ENCODE measurements at regions not wholly inside any gene's neighbourhood (a gene's known extent, or its start where the extent isn't known, plus 50 kb on each side); places are given as distances from the start of the nearest gene placed in this dataset.

DNA sequence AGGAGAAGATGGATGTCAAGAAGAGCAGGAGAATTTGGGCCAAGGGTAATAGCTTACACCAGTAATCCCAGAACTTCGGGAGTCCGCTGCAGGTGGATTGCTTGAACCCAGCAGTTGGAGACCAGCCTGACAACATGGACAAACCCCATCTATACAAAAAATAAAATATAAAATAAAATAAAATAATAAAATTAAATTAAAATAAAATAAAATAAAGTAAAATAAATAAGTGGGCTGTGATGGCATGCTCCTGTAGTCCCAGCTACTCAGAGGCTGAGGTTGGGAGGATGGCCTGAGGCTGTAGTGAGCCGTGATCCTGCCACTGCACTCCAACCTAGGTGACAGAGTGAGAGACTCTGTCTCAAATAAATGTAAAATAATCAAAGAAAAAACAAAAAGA, 1946.7 kb downstream of the MRPL39 start:
- TF ChIP-seq, protein P1, sequence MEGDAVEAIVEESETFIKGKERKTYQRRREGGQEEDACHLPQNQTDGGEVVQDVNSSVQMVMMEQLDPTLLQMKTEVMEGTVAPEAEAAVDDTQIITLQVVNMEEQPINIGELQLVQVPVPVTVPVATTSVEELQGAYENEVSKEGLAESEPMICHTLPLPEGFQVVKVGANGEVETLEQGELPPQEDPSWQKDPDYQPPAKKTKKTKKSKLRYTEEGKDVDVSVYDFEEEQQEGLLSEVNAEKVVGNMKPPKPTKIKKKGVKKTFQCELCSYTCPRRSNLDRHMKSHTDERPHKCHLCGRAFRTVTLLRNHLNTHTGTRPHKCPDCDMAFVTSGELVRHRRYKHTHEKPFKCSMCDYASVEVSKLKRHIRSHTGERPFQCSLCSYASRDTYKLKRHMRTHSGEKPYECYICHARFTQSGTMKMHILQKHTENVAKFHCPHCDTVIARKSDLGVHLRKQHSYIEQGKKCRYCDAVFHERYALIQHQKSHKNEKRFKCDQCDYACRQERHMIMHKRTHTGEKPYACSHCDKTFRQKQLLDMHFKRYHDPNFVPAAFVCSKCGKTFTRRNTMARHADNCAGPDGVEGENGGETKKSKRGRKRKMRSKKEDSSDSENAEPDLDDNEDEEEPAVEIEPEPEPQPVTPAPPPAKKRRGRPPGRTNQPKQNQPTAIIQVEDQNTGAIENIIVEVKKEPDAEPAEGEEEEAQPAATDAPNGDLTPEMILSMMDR (conservative IDR thresholded peaks at IDR 0.05; ENCODE audit: low read depth, low read length) = no peak
- Histone ChIP-seq H4K20me1 (ENCODE audit: insufficient read depth) (no peaks in the 10 kb centered on the region), H3K27ac (no peak overlapping the region), H3K9ac (no peak overlapping the region), H2AFZ (ENCODE audit: low read depth) (no peak overlapping the region), H3K27me3 (ENCODE audit: insufficient read depth, low read depth) (no peaks in the 10 kb centered on the region), H3K4me1 (ENCODE audit: low read depth, poor library complexity, severe bottlenecking) (no peaks in the 10 kb centered on the region), H3K4me3 (IDR thresholded peaks at IDR 0.05; ENCODE audit: insufficient read depth, low read depth, low read length) (no peak overlapping the region), H3K36me3 (ENCODE audit: insufficient read depth) (no peaks in the 10 kb centered on the region), H3K79me2 (ENCODE audit: insufficient read depth, low read depth) (no peaks in the 10 kb centered on the region), H3K4me2 (no peak overlapping the region)

DNA sequence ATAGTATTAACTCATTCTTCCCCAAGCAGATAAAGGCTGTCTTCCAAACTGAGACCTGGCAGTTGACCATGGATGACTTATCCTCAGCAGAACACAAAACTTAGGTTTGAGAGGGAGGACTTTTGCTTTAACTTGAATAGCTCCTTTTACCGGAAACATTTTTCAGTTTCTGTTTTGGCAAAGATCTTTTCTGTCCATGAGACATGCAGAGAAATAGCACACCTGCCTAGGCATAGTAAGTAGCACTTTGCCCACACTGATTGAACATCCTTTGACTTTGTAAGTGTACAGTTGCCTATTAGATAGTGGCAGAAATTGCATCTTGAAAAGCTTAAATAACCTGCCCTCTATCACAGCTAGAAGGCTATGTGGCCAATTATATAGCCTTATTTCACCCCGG, 1962.5 kb downstream of the MRPL39 start:
- Histone ChIP-seq H3K36me3 (ENCODE audit: insufficient read depth) (no peaks in the 10 kb centered on the region), H3K4me3 (IDR thresholded peaks at IDR 0.05; ENCODE audit: insufficient read depth, low read depth, low read length) (no peak overlapping the region), H3K4me1 (ENCODE audit: low read depth, poor library complexity, severe bottlenecking) (no peaks in the 10 kb centered on the region), H3K9ac (no peak overlapping the region), H2AFZ (ENCODE audit: low read depth) (no peak overlapping the region), H3K27me3 (ENCODE audit: insufficient read depth, low read depth) (no peaks in the 10 kb centered on the region), H3K79me2 (ENCODE audit: insufficient read depth, low read depth) (no peaks in the 10 kb centered on the region), H4K20me1 (ENCODE audit: insufficient read depth) (no peaks in the 10 kb centered on the region), H3K27ac (no peak overlapping the region), H3K4me2 (no peak overlapping the region)
- TF ChIP-seq, protein P1 (conservative IDR thresholded peaks at IDR 0.05; ENCODE audit: low read depth, low read length) = no peak

DNA sequence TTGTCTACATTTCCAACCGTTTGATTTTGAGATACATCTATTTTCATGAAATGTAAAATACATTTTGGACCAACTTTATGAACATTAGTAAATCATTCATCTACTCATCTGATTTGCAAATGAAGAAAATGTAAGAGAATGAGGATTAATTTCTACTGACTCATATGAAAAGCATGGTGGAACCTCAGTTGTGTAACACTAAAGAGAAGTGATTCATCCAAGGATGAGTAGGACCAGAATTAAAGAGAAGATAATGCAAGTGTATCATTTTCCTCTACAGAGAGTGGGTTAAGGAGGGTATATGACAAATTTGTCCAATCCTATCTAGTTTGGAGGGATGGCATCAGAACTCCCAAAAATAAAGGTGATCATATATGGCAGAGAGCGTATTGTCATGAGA, 1967.6 kb downstream of the MRPL39 start:
- H3K27ac ChIP-seq = no peak overlapping the region
- no peak overlapping the region for H3K9ac ChIP-seq
- TF ChIP-seq, protein P1 (conservative IDR thresholded peaks at IDR 0.05; ENCODE audit: low read depth, low read length) = no peak
- H3K36me3 ChIP-seq (ENCODE audit: insufficient read depth) = no peaks in the 10 kb centered on the region
- no peaks in the 10 kb centered on the region for H4K20me1 ChIP-seq (ENCODE audit: insufficient read depth)
- H3K27me3 ChIP-seq (ENCODE audit: insufficient read depth, low read depth) = no peaks in the 10 kb centered on the region
- H3K4me3 ChIP-seq (IDR thresholded peaks at IDR 0.05; ENCODE audit: insufficient read depth, low read depth, low read length) = no peak overlapping the region
- H2AFZ ChIP-seq (ENCODE audit: low read depth) = no peak overlapping the region
- H3K79me2 ChIP-seq (ENCODE audit: insufficient read depth, low read depth) = no peaks in the 10 kb centered on the region
- no peak overlapping the region for H3K4me2 ChIP-seq
- H3K4me1 ChIP-seq (ENCODE audit: low read depth, poor library complexity, severe bottlenecking) = no peaks in the 10 kb centered on the region

DNA sequence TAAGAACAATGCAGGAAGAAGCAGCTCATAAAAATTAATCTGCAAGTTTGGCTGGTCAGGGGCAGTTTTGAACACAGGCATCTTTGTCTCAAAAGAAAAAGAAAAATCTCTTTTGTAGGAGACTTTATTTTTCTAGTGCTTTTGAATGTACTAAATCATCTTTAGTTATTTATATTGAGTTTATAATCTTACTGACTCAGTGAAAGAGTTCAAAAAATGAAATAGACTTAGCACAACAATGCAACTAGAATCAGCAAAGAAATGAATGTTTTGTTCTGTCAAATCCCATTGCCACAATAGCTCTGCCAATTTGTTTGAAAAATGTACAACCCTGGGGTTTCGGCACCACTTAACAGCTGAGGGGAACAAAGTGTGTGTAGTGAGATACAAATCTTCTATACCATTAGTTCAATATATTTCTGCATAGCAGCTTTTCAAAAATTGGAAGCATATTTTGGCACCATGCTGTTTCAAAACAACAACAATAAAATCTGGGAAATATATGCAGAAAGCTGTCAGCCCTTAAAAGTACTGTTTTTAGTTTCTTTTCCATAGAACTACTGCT, 1969.1 kb downstream of the MRPL39 start:
- no peak overlapping the region for H3K27ac ChIP-seq
- no peaks in the 10 kb centered on the region for H4K20me1 ChIP-seq (ENCODE audit: insufficient read depth)
- H3K4me2 ChIP-seq = no peak overlapping the region
- H3K79me2 ChIP-seq (ENCODE audit: insufficient read depth, low read depth) = no peaks in the 10 kb centered on the region
- no peak overlapping the region for H2AFZ ChIP-seq (ENCODE audit: low read depth)
- H3K36me3 ChIP-seq (ENCODE audit: insufficient read depth) = no peaks in the 10 kb centered on the region
- TF ChIP-seq, protein P1 (conservative IDR thresholded peaks at IDR 0.05; ENCODE audit: low read depth, low read length) = no peak
- no peaks in the 10 kb centered on the region for H3K4me1 ChIP-seq (ENCODE audit: low read depth, poor library complexity, severe bottlenecking)
- H3K4me3 ChIP-seq (IDR thresholded peaks at IDR 0.05; ENCODE audit: insufficient read depth, low read depth, low read length) = no peak overlapping the region
- no peak overlapping the region for H3K9ac ChIP-seq
- H3K27me3 ChIP-seq (ENCODE audit: insufficient read depth, low read depth) = no peaks in the 10 kb centered on the region
